Ascending aorta (tissue), 2 donors: ENCODE measurements at regions not wholly inside any gene's neighbourhood (a gene's known extent, or its start where the extent isn't known, plus 50 kb on each side); places are given as distances from the start of the nearest gene placed in this dataset.

Experiments used
- DNase-seq, 2 donors: peaks; one replicate each; pipeline ENCODE4 v3.0.0-alpha.2; 2019; ENCODE audit warnings: low spot score in 2 of 2
- H3K27ac ChIP-seq, 2 donors: fragments of 200-600 bp; sonication (generic); one replicate each; pipeline ENCODE4 v1.5.1; 2016 to 2017; ENCODE audit warnings: mild to moderate bottlenecking in 1 of 2
- H3K27me3 ChIP-seq: fragments of 200-600 bp; sonication (generic); one replicate; pipeline ENCODE4 v1.5.1; 2017
- H3K36me3 ChIP-seq, 2 donors: fragments of 200-600 bp; sonication (generic); one replicate each; pipeline ENCODE4 v1.5.1; 2016
- H3K4me1 ChIP-seq, 2 donors: fragments of 200-600 bp; sonication (generic); one replicate each; pipeline ENCODE4 v1.5.1; 2016 to 2017; ENCODE audit warnings: mild to moderate bottlenecking in 1 of 2
- H3K4me3 ChIP-seq, 2 donors: fragments of 200-600 bp; sonication (generic); one replicate each; pipeline ENCODE4 v1.5.1; 2016 to 2017; ENCODE audit warnings: mild to moderate bottlenecking in 1 of 2
- H3K9me3 ChIP-seq, 2 donors: fragments of 200-600 bp; sonication (generic); one replicate each; pipeline ENCODE4 v1.5.1; 2016
- CTCF ChIP-seq, 3 experiments: fragments of 200-600 bp in 2 of 3; fragments of 450-650 bp in 1 of 3; sonication (generic) in 2 of 3; IDR thresholded peaks; one replicate each; pipeline ENCODE4 v1.5.1; 2016 to 2019; ENCODE audit warnings: antibody characterized with exemption in 3 of 3, mild to moderate bottlenecking in 1 of 3, moderate library complexity in 1 of 3
- intact Hi-C: fragments of 100-400 bp; cut with DNase I; formaldehyde crosslinking; loops from one replicate; pipeline ENCODE4 v1.15.1; 2023

- Histone ChIP-seq H3K4me1 (no peaks in the 10 kb centered on the region), H3K9me3 (no peaks in the 10 kb centered on the region), H3K27ac (no peak overlapping the region), H3K36me3 (no peaks in the 10 kb centered on the region), H3K4me3 (no peak overlapping the region), H3K27me3 (no peaks in the 10 kb centered on the region)
- no peak for DNase-seq
- TF ChIP-seq CTCF (IDR thresholded peaks at IDR 0.05): no peak
- intact Hi-C loops: no loop called here
Observed at GRCh38 chr9:79985264-79985663, 413.5 kb downstream of the TLE4 start.

GRCh38 chr9:79984429-79985067, 412.8 kb downstream of the TLE4 start:
- Histone ChIP-seq H3K27me3 (no peaks in the 10 kb centered on the region), H3K4me3 (no peak overlapping the region), H3K9me3 (no peaks in the 10 kb centered on the region), H3K4me1 (no peaks in the 10 kb centered on the region), H3K36me3 (no peaks in the 10 kb centered on the region), H3K27ac (no peak overlapping the region)
- no peak for DNase-seq
- no peak for TF ChIP-seq CTCF (IDR thresholded peaks at IDR 0.05)
- intact Hi-C loops: no loop called here

GRCh38 chr9:79980432-79980831, 408.7 kb downstream of the TLE4 start:
- intact Hi-C loops: no loop called here
- no peak for DNase-seq

GRCh38 chr9:79977510-79978197, 405.9 kb downstream of the TLE4 start:
- no peak for DNase-seq
- H3K27me3 ChIP-seq: no peaks in the 10 kb centered on the region
- H3K4me3 ChIP-seq: no peak overlapping the region
- TF ChIP-seq CTCF (IDR thresholded peaks at IDR 0.05): no peak
- no peaks in the 10 kb centered on the region for H3K36me3 ChIP-seq
- no peaks in the 10 kb centered on the region for H3K9me3 ChIP-seq
- intact Hi-C loops: no loop called here
- no peaks in the 10 kb centered on the region for H3K4me1 ChIP-seq
- no peak overlapping the region for H3K27ac ChIP-seq

More at GRCh38 chr9:79980432-79980831, 408.7 kb downstream of the TLE4 start:
- H3K9me3 ChIP-seq: no peaks in the 10 kb centered on the region
- no peaks in the 10 kb centered on the region for H3K4me1 ChIP-seq
- no peak overlapping the region for H3K4me3 ChIP-seq
- TF ChIP-seq CTCF (IDR thresholded peaks at IDR 0.05): no peak
- H3K27ac ChIP-seq: no peak overlapping the region
- H3K36me3 ChIP-seq: no peaks in the 10 kb centered on the region
- no peaks in the 10 kb centered on the region for H3K27me3 ChIP-seq

- Histone ChIP-seq H3K27me3 (no peaks in the 10 kb centered on the region), H3K27ac (no peak overlapping the region), H3K4me3 (no peak overlapping the region), H3K9me3 (no peaks in the 10 kb centered on the region), H3K4me1 (no peaks in the 10 kb centered on the region), H3K36me3 (no peaks in the 10 kb centered on the region)
- no peak for TF ChIP-seq CTCF (IDR thresholded peaks at IDR 0.05)
- intact Hi-C loops: no loop called here
- no peak for DNase-seq
Observed at GRCh38 chr9:79977074-79977435, 405.3 kb downstream of the TLE4 start.
